ENCODE measurements at regions not wholly inside any gene's neighbourhood (a gene's known extent, or its start where the extent isn't known, plus 50 kb on each side); places are given as distances from the start of the nearest gene placed in this dataset.

DNA sequence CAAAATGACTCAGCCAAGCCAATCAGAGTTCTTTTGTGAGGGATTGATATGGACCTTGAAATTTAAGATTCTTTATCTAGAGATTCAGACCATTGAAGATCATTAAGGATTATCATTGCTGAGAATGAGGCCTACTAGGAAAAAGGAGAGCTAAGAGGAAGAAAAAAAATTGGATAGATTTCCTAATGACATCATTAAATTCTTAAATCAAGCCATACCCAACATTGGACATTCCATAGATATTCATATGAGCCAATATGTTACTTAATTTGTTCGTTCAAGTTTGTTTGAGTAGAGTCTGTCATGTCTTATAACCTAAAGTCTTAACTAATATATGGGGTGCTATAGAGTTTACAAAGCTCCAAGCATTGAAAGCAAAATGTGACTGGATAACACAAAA lies 727.9 kb upstream of the SEMA6A start:
- no peaks in the 10 kb centered on the region for H3K36me3 ChIP-seq
- WGBS, 2 donors (ENCODE audit: low coverage in 1 of 2) = 39 to 40% methylated on average over 1 of the region's 1 CpG
- no peak for ATAC-seq
- H3K4me3 ChIP-seq = no peak overlapping the region
- TF ChIP-seq POLR2AphosphoS5 (IDR thresholded peaks at IDR 0.05) (no peak), EP300 (IDR thresholded peaks at IDR 0.05) (no peak), POLR2A (IDR thresholded peaks at IDR 0.05) (no peak)
- TF ChIP-seq, protein P1, sequence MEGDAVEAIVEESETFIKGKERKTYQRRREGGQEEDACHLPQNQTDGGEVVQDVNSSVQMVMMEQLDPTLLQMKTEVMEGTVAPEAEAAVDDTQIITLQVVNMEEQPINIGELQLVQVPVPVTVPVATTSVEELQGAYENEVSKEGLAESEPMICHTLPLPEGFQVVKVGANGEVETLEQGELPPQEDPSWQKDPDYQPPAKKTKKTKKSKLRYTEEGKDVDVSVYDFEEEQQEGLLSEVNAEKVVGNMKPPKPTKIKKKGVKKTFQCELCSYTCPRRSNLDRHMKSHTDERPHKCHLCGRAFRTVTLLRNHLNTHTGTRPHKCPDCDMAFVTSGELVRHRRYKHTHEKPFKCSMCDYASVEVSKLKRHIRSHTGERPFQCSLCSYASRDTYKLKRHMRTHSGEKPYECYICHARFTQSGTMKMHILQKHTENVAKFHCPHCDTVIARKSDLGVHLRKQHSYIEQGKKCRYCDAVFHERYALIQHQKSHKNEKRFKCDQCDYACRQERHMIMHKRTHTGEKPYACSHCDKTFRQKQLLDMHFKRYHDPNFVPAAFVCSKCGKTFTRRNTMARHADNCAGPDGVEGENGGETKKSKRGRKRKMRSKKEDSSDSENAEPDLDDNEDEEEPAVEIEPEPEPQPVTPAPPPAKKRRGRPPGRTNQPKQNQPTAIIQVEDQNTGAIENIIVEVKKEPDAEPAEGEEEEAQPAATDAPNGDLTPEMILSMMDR (IDR thresholded peaks at IDR 0.05) = no peak
- H3K27me3 ChIP-seq = no peaks in the 10 kb centered on the region
- no peaks in the 10 kb centered on the region for H3K9me3 ChIP-seq
- no peak overlapping the region for H3K27ac ChIP-seq
- peaks cover 0 to 6% (median 0%) of the 10 kb centered on the region in 3 donors for H3K4me1 ChIP-seq

DNA sequence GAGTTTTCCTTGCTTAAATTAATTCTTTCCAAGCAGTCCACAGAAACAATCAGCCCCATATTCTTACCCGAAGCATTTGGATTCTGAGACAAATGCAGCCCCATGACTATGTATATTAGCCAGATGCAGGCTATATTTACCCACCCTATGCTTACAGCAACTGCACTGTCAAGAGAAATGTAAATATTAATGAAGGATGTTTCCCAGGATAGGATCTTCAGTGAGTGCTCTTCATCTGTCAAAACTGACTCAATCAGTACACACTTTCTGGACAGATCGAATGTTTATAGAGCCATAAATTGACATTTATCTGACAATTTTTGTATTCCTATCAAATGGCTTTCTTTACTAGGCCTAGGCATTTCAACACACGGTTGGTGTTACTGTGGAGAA lies 725.3 kb upstream of the SEMA6A start:
- Histone ChIP-seq H3K9me3 (no peaks in the 10 kb centered on the region), H3K4me3 (no peak overlapping the region), H3K27me3 (no peaks in the 10 kb centered on the region), H3K4me1 (peaks cover 0 to 6% (median 0%) of the 10 kb centered on the region in 3 donors), H3K27ac (no peak overlapping the region), H3K36me3 (no peaks in the 10 kb centered on the region)
- TF ChIP-seq EP300 (IDR thresholded peaks at IDR 0.05) (no peak), POLR2AphosphoS5 (IDR thresholded peaks at IDR 0.05) (no peak), POLR2A (IDR thresholded peaks at IDR 0.05) (no peak)
- 30 to 44% methylated on average over 1 to 3 of the region's 3 CpGs for WGBS, 2 donors (ENCODE audit: low coverage in 1 of 2)
- no peak for ATAC-seq

DNA sequence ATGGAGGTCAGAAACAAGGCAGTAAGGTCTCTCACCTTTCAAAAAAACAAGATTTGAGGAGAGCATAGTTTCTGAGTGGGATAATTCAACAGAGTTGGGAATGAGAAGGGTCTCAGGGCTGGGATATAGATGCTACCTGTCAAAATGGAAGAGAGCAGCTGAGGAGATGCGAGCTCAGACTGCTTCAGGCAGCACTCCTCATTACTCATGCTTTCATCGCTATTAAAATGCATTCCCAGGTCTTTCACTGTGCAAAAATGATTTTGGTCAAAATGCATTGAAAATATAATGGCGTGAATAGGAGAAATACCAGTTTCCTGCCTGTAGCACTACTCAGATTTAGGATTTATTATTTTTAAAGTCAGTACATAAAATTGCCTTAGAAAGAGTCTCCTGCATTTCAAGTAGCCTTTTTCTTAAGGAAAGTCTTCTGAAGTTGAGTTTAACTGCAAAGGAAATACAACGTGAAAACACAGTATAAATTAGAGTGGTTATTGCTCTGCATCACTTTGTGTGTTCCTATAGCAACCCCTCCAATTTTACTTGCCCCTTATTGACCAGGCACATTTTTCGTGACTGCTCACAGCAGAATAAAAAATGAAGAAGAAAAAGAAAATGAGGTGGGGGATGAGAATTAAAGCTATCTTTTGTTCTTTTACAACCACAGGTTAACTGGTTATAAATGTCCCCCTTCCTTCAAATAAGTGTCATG lies 724.8 kb upstream of the SEMA6A start:
- WGBS, 2 donors (ENCODE audit: low coverage in 1 of 2) = 60 to 68% methylated on average over 5 of the region's 5 CpGs
- Histone ChIP-seq H3K9me3 (no peaks in the 10 kb centered on the region), H3K27ac (no peak overlapping the region), H3K36me3 (no peaks in the 10 kb centered on the region), H3K27me3 (no peaks in the 10 kb centered on the region), H3K4me1 (peaks cover 0 to 6% (median 0%) of the 10 kb centered on the region in 3 donors), H3K4me3 (no peak overlapping the region)
- TF ChIP-seq POLR2A (IDR thresholded peaks at IDR 0.05) = no peak
- no peak for TF ChIP-seq POLR2AphosphoS5 (IDR thresholded peaks at IDR 0.05)
- no peak for TF ChIP-seq EP300 (IDR thresholded peaks at IDR 0.05)
- TF ChIP-seq, protein P1 (IDR thresholded peaks at IDR 0.05) = no peak
- no peak for ATAC-seq

DNA sequence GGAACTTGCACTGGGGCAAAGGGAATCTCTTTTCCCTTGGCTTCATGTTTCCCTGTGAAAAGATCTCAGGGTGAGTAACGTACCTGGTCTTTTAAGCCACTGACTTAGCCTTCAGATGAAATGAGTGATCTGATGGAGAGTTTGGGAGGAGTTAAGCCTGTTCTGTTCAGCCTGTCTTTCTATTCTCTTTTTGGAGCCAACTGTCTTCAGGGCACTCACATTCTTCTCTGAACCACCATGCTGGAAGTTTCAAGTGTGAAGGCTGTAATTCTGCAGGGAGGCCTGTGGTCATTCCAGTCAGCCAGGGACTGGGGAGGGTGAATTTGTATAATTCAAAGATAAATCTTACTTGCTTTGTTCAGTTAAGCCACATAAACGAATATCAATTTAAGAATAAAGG lies 722.2 kb upstream of the SEMA6A start:
- Histone ChIP-seq H3K9me3 (no peaks in the 10 kb centered on the region), H3K27me3 (no peaks in the 10 kb centered on the region), H3K4me3 (no peak overlapping the region), H3K4me1 (peaks cover 0 to 6% (median 0%) of the 10 kb centered on the region in 3 donors), H3K36me3 (no peaks in the 10 kb centered on the region), H3K27ac (no peak overlapping the region)
- ATAC-seq = no peak
- TF ChIP-seq POLR2A (IDR thresholded peaks at IDR 0.05) = no peak
- WGBS, 2 donors (ENCODE audit: low coverage in 1 of 2) = 59 to 69% methylated on average over 2 of the region's 2 CpGs

DNA sequence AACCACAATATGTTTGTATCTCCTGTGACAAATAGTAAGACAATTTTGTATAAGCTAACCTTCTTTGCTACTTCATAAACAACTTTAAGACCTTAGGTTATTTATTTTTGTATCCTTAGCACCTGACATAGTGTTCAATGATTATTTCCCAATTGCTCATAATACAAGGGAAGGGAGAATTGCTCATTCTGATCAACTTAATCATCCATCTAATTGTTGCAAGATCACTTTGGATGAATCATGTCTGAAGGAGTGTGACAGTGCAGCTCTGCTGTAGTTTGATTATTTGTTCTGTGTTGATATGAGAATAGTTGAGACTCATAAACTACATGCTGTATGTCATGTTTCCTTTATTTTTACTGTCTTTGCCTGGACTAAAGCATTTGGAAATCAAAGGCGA lies 721.3 kb upstream of the SEMA6A start:
- Histone ChIP-seq H3K36me3 (no peaks in the 10 kb centered on the region), H3K27me3 (no peaks in the 10 kb centered on the region), H3K9me3 (no peaks in the 10 kb centered on the region), H3K4me3 (no peak overlapping the region), H3K27ac (no peak overlapping the region), H3K4me1 (peaks cover 0 to 6% (median 0%) of the 10 kb centered on the region in 3 donors)
- no peak for ATAC-seq
- no peak for TF ChIP-seq EP300 (IDR thresholded peaks at IDR 0.05)
- TF ChIP-seq POLR2AphosphoS5 (IDR thresholded peaks at IDR 0.05) = no peak
- TF ChIP-seq, protein P1 (IDR thresholded peaks at IDR 0.05) = no peak
- no peak for TF ChIP-seq POLR2A (IDR thresholded peaks at IDR 0.05)
- WGBS, 2 donors (ENCODE audit: low coverage in 1 of 2) = 81 to 100% methylated on average over 1 of the region's 1 CpG

DNA sequence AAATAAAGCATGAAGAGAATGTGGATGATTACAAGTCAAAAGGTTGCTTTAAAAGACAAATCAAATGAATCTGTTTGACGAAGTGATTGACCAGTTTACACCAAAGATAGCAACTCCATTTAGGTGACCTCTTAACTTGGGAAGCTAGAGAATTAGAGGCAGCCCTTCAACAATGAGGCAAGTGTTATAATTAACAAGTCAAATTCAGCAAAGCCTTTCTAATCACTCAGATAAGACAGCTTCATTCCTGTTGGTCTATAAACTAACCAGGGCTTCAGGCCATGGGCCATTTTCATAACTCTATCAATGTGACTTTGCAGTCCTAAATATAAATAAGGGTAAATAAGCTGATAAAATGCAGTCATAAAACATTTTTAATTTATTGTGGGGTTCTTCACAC lies 712.2 kb upstream of the SEMA6A start:
- 69 to 86% methylated on average over 1 of the region's 1 CpG for WGBS, 2 donors (ENCODE audit: low coverage in 1 of 2)
- no peak overlapping the region for H3K27ac ChIP-seq

More for the DNA sequence above, 712.2 kb upstream of the SEMA6A start:
- Histone ChIP-seq H3K36me3 (no peaks in the 10 kb centered on the region), H3K27me3 (no peaks in the 10 kb centered on the region), H3K4me3 (no peak overlapping the region), H3K4me1 (no peaks in the 10 kb centered on the region), H3K9me3 (no peaks in the 10 kb centered on the region)
- ATAC-seq = no peak
- TF ChIP-seq EP300 (IDR thresholded peaks at IDR 0.05) = no peak
- TF ChIP-seq, protein P1 (IDR thresholded peaks at IDR 0.05) = no peak
- TF ChIP-seq POLR2AphosphoS5 (IDR thresholded peaks at IDR 0.05) = no peak
- no peak for TF ChIP-seq POLR2A (IDR thresholded peaks at IDR 0.05)
